Effector memory CD8-positive, alpha-beta T cell (primary cell): ENCODE measurements at regions not wholly inside any gene's neighbourhood (a gene's known extent, or its start where the extent isn't known, plus 50 kb on each side); places are given as distances from the start of the nearest gene placed in this dataset.

Experiments used
- ATAC-seq: fragments of 150-1000 bp; cut with Tn5 transposase; replicated peaks from 2 replicates; pipeline ENCODE4 v1.10.0; 2021; ENCODE audit warnings: mild to moderate bottlenecking, moderate library complexity
- DNase-seq, 3 experiments: peaks; one replicate each; pipeline ENCODE4 v3.0.0; 2021
- H3K27ac Mint-ChIP-seq, 2 donors: one replicate each; pipeline ENCODE4 v1.8.0; 2022; ENCODE audit warnings: mild to moderate bottlenecking in 2 of 2, mixed read lengths in 2 of 2, moderate library complexity in 2 of 2
- H3K27me3 Mint-ChIP-seq, 2 donors: one replicate each; pipeline ENCODE4 v1.8.0; 2022; ENCODE audit warnings: mixed read lengths in 2 of 2
- H3K36me3 Mint-ChIP-seq: one replicate; pipeline ENCODE4 v1.8.0; 2022; ENCODE audit warnings: mild to moderate bottlenecking, moderate library complexity, mixed read lengths; ENCODE audit not compliant: insufficient read depth
- H3K4me1 Mint-ChIP-seq, 2 donors: one replicate each; pipeline ENCODE4 v1.8.0; 2022; ENCODE audit warnings: low read depth in 2 of 2, mixed read lengths in 2 of 2
- H3K4me3 Mint-ChIP-seq, 2 donors: one replicate each; pipeline ENCODE4 v1.8.0; 2022; ENCODE audit warnings: mild to moderate bottlenecking in 2 of 2, mixed read lengths in 2 of 2, moderate library complexity in 2 of 2
- H3K9me3 Mint-ChIP-seq, 2 donors: one replicate each; pipeline ENCODE4 v1.8.0; 2022; ENCODE audit warnings: mixed read lengths in 2 of 2

GRCh38 chr4:80145739-80146138 lies 51.6 kb upstream of the PRDM8 start:
- Mint-ChIP-seq H3K36me3 (no peaks in the 10 kb centered on the region), H3K27ac (no peak overlapping the region), H3K9me3 (no peaks in the 10 kb centered on the region), H3K4me3 (no peak overlapping the region), H3K4me1 (peaks cover 1 to 7% of the 10 kb centered on the region in 2 donors), H3K27me3 (no peaks in the 10 kb centered on the region)
- ATAC-seq (no peak), DNase-seq (no peak)

- DNase-seq = no peak
- no peak overlapping the region for H3K27ac Mint-ChIP-seq
- no peaks in the 10 kb centered on the region for H3K27me3 Mint-ChIP-seq
- no peak for ATAC-seq
- H3K4me3 Mint-ChIP-seq = no peak overlapping the region
- H3K4me1 Mint-ChIP-seq = peaks cover 1 to 7% of the 10 kb centered on the region in 2 donors
- no peaks in the 10 kb centered on the region for H3K36me3 Mint-ChIP-seq
- H3K9me3 Mint-ChIP-seq = no peaks in the 10 kb centered on the region
These were observed 52.4 kb upstream of the PRDM8 start for GRCh38 chr4:80144676-80145470.

GRCh38 chr4:80143307-80143679 lies 54.0 kb upstream of the PRDM8 start:
- ATAC-seq (no peak), DNase-seq (no peak)
- Mint-ChIP-seq H3K4me3 (no peak overlapping the region), H3K36me3 (no peaks in the 10 kb centered on the region), H3K27ac (no peak overlapping the region), H3K9me3 (no peaks in the 10 kb centered on the region), H3K4me1 (peaks cover 10 to 22% of the 10 kb centered on the region in 2 donors), H3K27me3 (no peaks in the 10 kb centered on the region)

GRCh38 chr4:80142394-80143306 lies 54.7 kb upstream of the PRDM8 start:
- Mint-ChIP-seq H3K36me3 (no peaks in the 10 kb centered on the region), H3K27me3 (no peaks in the 10 kb centered on the region), H3K27ac (no peak overlapping the region), H3K9me3 (no peaks in the 10 kb centered on the region), H3K4me3 (no peak overlapping the region), H3K4me1 (peaks cover 12 to 28% of the 10 kb centered on the region in 2 donors)
- no peak for ATAC-seq
- DNase-seq = no peak

- Mint-ChIP-seq H3K4me1 (peaks cover 14 to 29% of the 10 kb centered on the region in 2 donors), H3K4me3 (no peak overlapping the region), H3K27me3 (no peaks in the 10 kb centered on the region), H3K27ac (no peak overlapping the region), H3K9me3 (no peaks in the 10 kb centered on the region), H3K36me3 (no peaks in the 10 kb centered on the region)
- ATAC-seq (no peak), DNase-seq (no peak)
These were observed 55.8 kb upstream of the PRDM8 start for GRCh38 chr4:80141543-80141942.

GRCh38 chr4:80140194-80140593 lies 57.1 kb upstream of the PRDM8 start:
- DNase-seq = no peak
- H3K4me1 Mint-ChIP-seq = peaks cover 14 to 29% of the 10 kb centered on the region in 2 donors
- peak overlapping the region; percentile 39 to 85 for H3K27ac Mint-ChIP-seq
- no peak overlapping the region for H3K4me3 Mint-ChIP-seq
- no peak for ATAC-seq
- H3K36me3 Mint-ChIP-seq = no peaks in the 10 kb centered on the region
- no peaks in the 10 kb centered on the region for H3K9me3 Mint-ChIP-seq
- H3K27me3 Mint-ChIP-seq = no peaks in the 10 kb centered on the region

- Mint-ChIP-seq H3K9me3 (no peaks in the 10 kb centered on the region), H3K36me3 (no peaks in the 10 kb centered on the region), H3K4me3 (peak overlapping the region in 1 of 2 donors; percentile 1), H3K27me3 (no peaks in the 10 kb centered on the region), H3K27ac (peak overlapping the region; percentile 39 to 85), H3K4me1 (peaks cover 14 to 29% of the 10 kb centered on the region in 2 donors)
- no peak for DNase-seq
- peak; percentile 18 for ATAC-seq
These were observed 57.6 kb upstream of the PRDM8 start for GRCh38 chr4:80139671-80140070.

- peaks cover 14 to 29% of the 10 kb centered on the region in 2 donors for H3K4me1 Mint-ChIP-seq
- no peaks in the 10 kb centered on the region for H3K36me3 Mint-ChIP-seq
- H3K9me3 Mint-ChIP-seq = no peaks in the 10 kb centered on the region
- no peaks in the 10 kb centered on the region for H3K27me3 Mint-ChIP-seq
- ATAC-seq = peak; percentile 98
- peak overlapping the region in 1 of 2 donors; percentile 1 for H3K4me3 Mint-ChIP-seq
- DNase-seq = peak; percentile 31 to 38 (median 31)
- H3K27ac Mint-ChIP-seq = peak overlapping the region; percentile 70 to 85
These were observed 58.5 kb upstream of the PRDM8 start for GRCh38 chr4:80138551-80139538.

GRCh38 chr4:80137631-80138030 lies 59.7 kb upstream of the PRDM8 start:
- Mint-ChIP-seq H3K4me1 (peaks cover 14 to 27% of the 10 kb centered on the region in 2 donors), H3K9me3 (no peaks in the 10 kb centered on the region), H3K27me3 (no peaks in the 10 kb centered on the region), H3K4me3 (no peak overlapping the region), H3K36me3 (no peaks in the 10 kb centered on the region), H3K27ac (no peak overlapping the region)
- DNase-seq (no peak), ATAC-seq (no peak)

GRCh38 chr4:80136270-80136669 lies 61.0 kb upstream of the PRDM8 start:
- H3K36me3 Mint-ChIP-seq = no peaks in the 10 kb centered on the region
- H3K27ac Mint-ChIP-seq = no peak overlapping the region
- ATAC-seq = no peak
- no peak for DNase-seq
- peaks cover 12 to 23% of the 10 kb centered on the region in 2 donors for H3K4me1 Mint-ChIP-seq
- H3K27me3 Mint-ChIP-seq = no peaks in the 10 kb centered on the region
- H3K4me3 Mint-ChIP-seq = no peak overlapping the region
- no peaks in the 10 kb centered on the region for H3K9me3 Mint-ChIP-seq

- DNase-seq (no peak), ATAC-seq (no peak)
- no peaks in the 10 kb centered on the region for H3K36me3 Mint-ChIP-seq
- no peak overlapping the region for H3K27ac Mint-ChIP-seq
- no peaks in the 10 kb centered on the region for H3K27me3 Mint-ChIP-seq
- peaks cover 12 to 23% of the 10 kb centered on the region in 2 donors for H3K4me1 Mint-ChIP-seq
- no peak overlapping the region for H3K4me3 Mint-ChIP-seq
- H3K9me3 Mint-ChIP-seq = no peaks in the 10 kb centered on the region
These were observed 61.6 kb upstream of the PRDM8 start for GRCh38 chr4:80135702-80136058.

GRCh38 chr4:80134936-80135701 lies 62.1 kb upstream of the ANTXR2 start:
- DNase-seq (no peak), ATAC-seq (no peak)
- peaks cover 12 to 23% of the 10 kb centered on the region in 2 donors for H3K4me1 Mint-ChIP-seq
- H3K9me3 Mint-ChIP-seq = no peaks in the 10 kb centered on the region
- H3K27ac Mint-ChIP-seq = no peak overlapping the region
- no peaks in the 10 kb centered on the region for H3K27me3 Mint-ChIP-seq
- H3K4me3 Mint-ChIP-seq = no peak overlapping the region
- H3K36me3 Mint-ChIP-seq = no peaks in the 10 kb centered on the region
